WTC11 (cell line): ENCODE measurements at regions not wholly inside any gene's neighbourhood (a gene's known extent, or its start where the extent isn't known, plus 50 kb on each side); places are given as distances from the start of the nearest gene placed in this dataset.

Experiments used
- ATAC-seq: fragments of 200-7000 bp; cut with Tn5 transposase; 2 replicates; pipeline ENCODE4 v1.10.0; 2021; ENCODE audit warnings: mild to moderate bottlenecking, moderate library complexity
- CTCF ChIA-PET: fragments of 300-600 bp; sonication (Branson Sonifier 250); formaldehyde crosslinking; loops from one replicate; lab custom pipeline; 2021; ENCODE audit warnings: antibody characterized with exemption; lab: Charles Lee
- POLR2A ChIA-PET: fragments of 350-600 bp; sonication (Branson Sonifier 250); formaldehyde crosslinking; loops from one replicate; lab custom pipeline; 2021; ENCODE audit warnings: antibody characterized with exemption; lab: Charles Lee
- DNase-seq: peaks from one replicate; pipeline ENCODE4 v3.0.0; 2021; ENCODE audit warnings: low spot score
- H3K27ac Mint-ChIP-seq: 2 replicates; pipeline ENCODE4 v1.8.0; 2021; ENCODE audit warnings: mixed read lengths
- H3K27me3 Mint-ChIP-seq: 2 replicates; pipeline ENCODE4 v1.8.0; 2021; ENCODE audit warnings: low read depth, mild to moderate bottlenecking, moderate library complexity, mixed read lengths
- H3K36me3 Mint-ChIP-seq: 2 replicates; pipeline ENCODE4 v1.8.0; 2021; ENCODE audit warnings: mixed read lengths
- H3K4me1 Mint-ChIP-seq: 2 replicates; pipeline ENCODE4 v1.8.0; 2022; ENCODE audit warnings: mixed read lengths
- H3K4me3 Mint-ChIP-seq: 2 replicates; pipeline ENCODE4 v1.8.0; 2021; ENCODE audit warnings: mild to moderate bottlenecking, moderate library complexity, mixed read lengths
- H3K9me3 Mint-ChIP-seq: 2 replicates; pipeline ENCODE4 v1.8.0; 2021; ENCODE audit warnings: mixed read lengths
- AR ChIP-seq: fragments of 250-450 bp; sonication (Bioruptor Pico); IDR thresholded peaks from 2 replicates; pipeline ENCODE4 v1.9.0; 2021; ENCODE audit warnings: mild to moderate bottlenecking
- ATF6 ChIP-seq: sonication (generic); formaldehyde crosslinking; IDR thresholded peaks from 2 replicates; pipeline ENCODE4 v1.8.1; 2023; ENCODE audit warnings: mild to moderate bottlenecking, missing genetic modification reagents
- CTCF ChIP-seq: fragments of 200-600 bp; IDR thresholded peaks from 2 replicates; pipeline ENCODE4 v1.8.0; 2022; ENCODE audit warnings: antibody characterized with exemption
- ETV6 ChIP-seq: sonication (generic); formaldehyde crosslinking; IDR thresholded peaks from 2 replicates; pipeline ENCODE4 v1.8.1; 2022; ENCODE audit warnings: mild to moderate bottlenecking, missing genetic modification reagents
- HMGA2 ChIP-seq: fragments of 250-450 bp; sonication (Bioruptor Pico); IDR thresholded peaks from 2 replicates; pipeline ENCODE4 v1.4.0; 2021; ENCODE audit warnings: mild to moderate bottlenecking, moderate library complexity
- MXD4 ChIP-seq: fragments of 250-450 bp; sonication (Bioruptor Pico); IDR thresholded peaks from 2 replicates; pipeline ENCODE4 v1.8.0; 2021; ENCODE audit warnings: mild to moderate bottlenecking, moderate library complexity, borderline replicate concordance
- SMAD3 ChIP-seq: sonication (generic); formaldehyde crosslinking; IDR thresholded peaks from 2 replicates; pipeline ENCODE4 v1.8.0; 2022; ENCODE audit warnings: missing genetic modification reagents, mild to moderate bottlenecking, borderline replicate concordance
- SMAD4 ChIP-seq: sonication (generic); formaldehyde crosslinking; IDR thresholded peaks from 2 replicates; pipeline ENCODE4 v1.8.0; 2022; ENCODE audit warnings: mild to moderate bottlenecking, missing genetic modification reagents
- TEAD1 ChIP-seq: sonication (generic); formaldehyde crosslinking; IDR thresholded peaks from 2 replicates; pipeline ENCODE4 v1.8.0; 2022; ENCODE audit warnings: mild to moderate bottlenecking, missing genetic modification reagents
- TEAD4 ChIP-seq: sonication (generic); formaldehyde crosslinking; IDR thresholded peaks from 2 replicates; pipeline ENCODE4 v1.8.0; 2022; ENCODE audit warnings: mild to moderate bottlenecking, missing genetic modification reagents
- TP53 ChIP-seq: sonication (generic); formaldehyde crosslinking; IDR thresholded peaks from 2 replicates; pipeline ENCODE4 v1.8.1; 2023; ENCODE audit warnings: mild to moderate bottlenecking, missing genetic modification reagents
- ZNF138 ChIP-seq: sonication (generic); formaldehyde crosslinking; conservative IDR thresholded peaks from 2 replicates; pipeline ENCODE4 v1.8.1; 2022; ENCODE audit warnings: mild to moderate bottlenecking, moderate library complexity, missing genetic modification reagents
- ZNF281 ChIP-seq: sonication (generic); formaldehyde crosslinking; IDR thresholded peaks from 2 replicates; pipeline ENCODE4 v1.8.0; 2023; ENCODE audit warnings: mild to moderate bottlenecking, missing genetic modification reagents
- ZNF425 ChIP-seq: fragments of 250-450 bp; sonication (Bioruptor Pico); conservative IDR thresholded peaks from 2 replicates; pipeline ENCODE4 v1.9.0; 2021; ENCODE audit warnings: mild to moderate bottlenecking
- ZNF671 ChIP-seq: fragments of 250-450 bp; sonication (Bioruptor Pico); IDR thresholded peaks from 2 replicates; pipeline ENCODE4 v1.8.0; 2021; ENCODE audit warnings: mild to moderate bottlenecking
- TF ChIP-seq, protein P1 (sequence below): sonication (generic); formaldehyde crosslinking; conservative IDR thresholded peaks from 2 replicates; pipeline ENCODE4 v1.8.1; 2022; ENCODE audit warnings: mild to moderate bottlenecking, missing genetic modification reagents
- TF ChIP-seq, protein P2 (sequence below): sonication (generic); formaldehyde crosslinking; IDR thresholded peaks from 2 replicates; pipeline ENCODE4 v1.8.1; 2022; ENCODE audit warnings: mild to moderate bottlenecking, missing genetic modification reagents, moderate library complexity, borderline replicate concordance
- TF ChIP-seq, protein P3 (sequence below): fragments of 250-450 bp; sonication (Bioruptor Pico); IDR thresholded peaks from 2 replicates; pipeline ENCODE4 v1.9.0; 2021; ENCODE audit warnings: moderate library complexity, mild to moderate bottlenecking, inconsistent platforms, borderline replicate concordance
- TF ChIP-seq, protein P4 (sequence below): sonication (generic); formaldehyde crosslinking; IDR thresholded peaks from 2 replicates; pipeline ENCODE4 v1.8.0; 2022; ENCODE audit warnings: mild to moderate bottlenecking, missing genetic modification reagents

GRCh38 chr2:5616019-5616418 is 76.2 kb upstream of the SOX11 start:
- H3K4me3 Mint-ChIP-seq, result no peak overlapping the region
- DNase-seq, result no peak
- no peak for ATAC-seq
- no peaks in the 10 kb centered on the region for H3K4me1 Mint-ChIP-seq
- peaks cover 62% of the 10 kb centered on the region for H3K36me3 Mint-ChIP-seq
- peaks cover 82% of the 10 kb centered on the region for H3K9me3 Mint-ChIP-seq
- CTCF ChIA-PET, result no interaction called here
- H3K27me3 Mint-ChIP-seq, result peaks cover 17% of the 10 kb centered on the region
- no peak overlapping the region for H3K27ac Mint-ChIP-seq
- POLR2A ChIA-PET, result no interaction called here
- TF ChIP-seq SMAD3 (CRISPR knock-in tag) (no peak), TP53 (CRISPR knock-in tag) (no peak), ZNF281 (CRISPR knock-in tag) (no peak), ATF6 (CRISPR knock-in tag) (no peak), CTCF (no peak), ETV6 (CRISPR knock-in tag) (no peak), ZNF138 (CRISPR knock-in tag) (no peak), ZNF671 (no peak), ZNF425 (CRISPR knock-in tag) (no peak), HMGA2 (CRISPR knock-in tag) (no peak), AR (no peak), SMAD4 (no peak), TEAD4 (CRISPR knock-in tag) (no peak), MXD4 (CRISPR knock-in tag) (no peak), TEAD1 (CRISPR knock-in tag) (no peak)
- TF ChIP-seq, protein P1, sequence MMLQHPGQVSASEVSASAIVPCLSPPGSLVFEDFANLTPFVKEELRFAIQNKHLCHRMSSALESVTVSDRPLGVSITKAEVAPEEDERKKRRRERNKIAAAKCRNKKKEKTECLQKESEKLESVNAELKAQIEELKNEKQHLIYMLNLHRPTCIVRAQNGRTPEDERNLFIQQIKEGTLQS (CRISPR knock-in tag), result no peak
- TF ChIP-seq, protein P2, sequence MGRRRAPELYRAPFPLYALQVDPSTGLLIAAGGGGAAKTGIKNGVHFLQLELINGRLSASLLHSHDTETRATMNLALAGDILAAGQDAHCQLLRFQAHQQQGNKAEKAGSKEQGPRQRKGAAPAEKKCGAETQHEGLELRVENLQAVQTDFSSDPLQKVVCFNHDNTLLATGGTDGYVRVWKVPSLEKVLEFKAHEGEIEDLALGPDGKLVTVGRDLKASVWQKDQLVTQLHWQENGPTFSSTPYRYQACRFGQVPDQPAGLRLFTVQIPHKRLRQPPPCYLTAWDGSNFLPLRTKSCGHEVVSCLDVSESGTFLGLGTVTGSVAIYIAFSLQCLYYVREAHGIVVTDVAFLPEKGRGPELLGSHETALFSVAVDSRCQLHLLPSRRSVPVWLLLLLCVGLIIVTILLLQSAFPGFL (CRISPR knock-in tag), result no peak
- TF ChIP-seq, protein P3, sequence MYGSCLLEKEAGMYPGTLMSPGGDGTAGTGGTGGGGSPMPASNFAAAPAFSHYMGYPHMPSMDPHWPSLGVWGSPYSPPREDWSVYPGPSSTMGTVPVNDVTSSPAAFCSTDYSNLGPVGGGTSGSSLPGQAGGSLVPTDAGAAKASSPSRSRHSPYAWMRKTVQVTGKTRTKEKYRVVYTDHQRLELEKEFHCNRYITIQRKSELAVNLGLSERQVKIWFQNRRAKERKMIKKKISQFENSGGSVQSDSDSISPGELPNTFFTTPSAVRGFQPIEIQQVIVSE (CRISPR knock-in tag), result no peak
- TF ChIP-seq, protein P4, sequence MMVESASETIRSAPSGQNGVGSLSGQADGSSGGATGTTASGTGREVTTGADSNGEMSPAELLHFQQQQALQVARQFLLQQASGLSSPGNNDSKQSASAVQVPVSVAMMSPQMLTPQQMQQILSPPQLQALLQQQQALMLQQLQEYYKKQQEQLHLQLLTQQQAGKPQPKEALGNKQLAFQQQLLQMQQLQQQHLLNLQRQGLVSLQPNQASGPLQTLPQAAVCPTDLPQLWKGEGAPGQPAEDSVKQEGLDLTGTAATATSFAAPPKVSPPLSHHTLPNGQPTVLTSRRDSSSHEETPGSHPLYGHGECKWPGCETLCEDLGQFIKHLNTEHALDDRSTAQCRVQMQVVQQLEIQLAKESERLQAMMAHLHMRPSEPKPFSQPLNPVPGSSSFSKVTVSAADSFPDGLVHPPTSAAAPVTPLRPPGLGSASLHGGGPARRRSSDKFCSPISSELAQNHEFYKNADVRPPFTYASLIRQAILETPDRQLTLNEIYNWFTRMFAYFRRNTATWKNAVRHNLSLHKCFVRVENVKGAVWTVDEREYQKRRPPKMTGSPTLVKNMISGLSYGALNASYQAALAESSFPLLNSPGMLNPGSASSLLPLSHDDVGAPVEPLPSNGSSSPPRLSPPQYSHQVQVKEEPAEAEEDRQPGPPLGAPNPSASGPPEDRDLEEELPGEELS (CRISPR knock-in tag), result no peak
